HCT116 (cell line): ENCODE measurements at regions not wholly inside any gene's neighbourhood (a gene's known extent, or its start where the extent isn't known, plus 50 kb on each side); places are given as distances from the start of the nearest gene placed in this dataset.

Experiments used
- ATAC-seq: fragments of 200-7000 bp; cut with Tn5 transposase; 2 replicates; pipeline ENCODE4 v1.9.1; 2020; ENCODE audit warnings: mild to moderate bottlenecking, moderate library complexity
- BruUV-seq: library from RNA; stranded (reverse); fragments of 400-500 nt; replicated peaks from 2 replicates; lab custom pipeline; 2021; lab: Mats Ljungman, UMichigan
- CTCF ChIA-PET: fragments of 300-600 bp; sonication (Branson Sonifier 250); formaldehyde crosslinking; loops from one replicate; lab custom pipeline; 2021; ENCODE audit warnings: antibody characterized with exemption; lab: Charles Lee
- POLR2A ChIA-PET: fragments of 300-600, 350-600 bp; sonication (Branson Sonifier 250); formaldehyde crosslinking; loops from one replicate; lab custom pipeline; 2021; ENCODE audit warnings: antibody characterized with exemption; lab: Charles Lee
- RAD21 ChIA-PET, 2 experiments: fragments of 300-600 bp; sonication (Branson Sonifier 250); formaldehyde crosslinking; loops; one replicate each; lab custom pipeline; 2023; ENCODE audit warnings: low total read pairs in 2 of 2; ENCODE audit not compliant: uncharacterized antibody in 2 of 2, unreplicated experiment in 2 of 2, low non-redundant PET in 1 of 2; lab: Charles Lee
- DNase-seq: peaks from one replicate; pipeline ENCODE4 v3.0.0-alpha.2; 2010; ENCODE audit warnings: low read depth, low spot score
- H2AFZ ChIP-seq: fragments of 200-600 bp; shearing (Covaris generic), sonication (generic); 2 replicates; pipeline ENCODE4 v1.6.1; 2017; ENCODE audit warnings: low read depth, mixed run types, mixed read lengths, antibody characterized with exemption, low read length; ENCODE audit not compliant: poor library complexity, severe bottlenecking
- H3K27ac ChIP-seq: 2 replicates; pipeline ENCODE4 v1.5.1; 2012; ENCODE audit warnings: low read depth, low read length
- H3K27me3 ChIP-seq: fragments of 200-600 bp; sonication (generic); 2 replicates; pipeline ENCODE4 v1.6.1; 2016; ENCODE audit warnings: mixed run types, low read length, mixed read lengths; ENCODE audit not compliant: insufficient read depth
- H3K36me3 ChIP-seq, 2 experiments: fragments of 200-500 bp in 1 of 2; fragments of 200-600 bp in 1 of 2; sonication (Bioruptor generic) in 1 of 2; sonication (generic) in 1 of 2; 2 replicates each; pipeline versions ENCODE4 v1.5.1 to v1.6.1; 2014 to 2016; ENCODE audit warnings: low read length in 2 of 2, inconsistent platforms in 1 of 2, mixed read lengths in 1 of 2, mixed run types in 1 of 2; ENCODE audit not compliant: insufficient read depth in 2 of 2, control insufficient read depth in 1 of 2
- H3K4me1 ChIP-seq, 2 experiments: fragments of 200-600 bp in 1 of 2; sonication (generic) in 1 of 2; 2 replicates each; pipeline versions ENCODE4 v1.5.1 to v1.6.1; 2012 to 2017; ENCODE audit warnings: low read length in 2 of 2, inconsistent platforms in 1 of 2, mild to moderate bottlenecking in 1 of 2, mixed read lengths in 1 of 2, mixed run types in 1 of 2, moderate library complexity in 1 of 2; ENCODE audit not compliant: insufficient read depth in 2 of 2, control insufficient read depth in 1 of 2
- H3K4me2 ChIP-seq: fragments of 200-600 bp; sonication (generic); 2 replicates; pipeline ENCODE4 v1.6.1; 2017; ENCODE audit warnings: mixed run types, low read length, mixed read lengths
- H3K4me3 ChIP-seq, 2 experiments: fragments of 200-600 bp in 1 of 2; sonication (generic) in 1 of 2; replicated peaks in 1 of 2; 2 replicates each; pipeline ENCODE4 v1.5.1; 2011 to 2016; ENCODE audit warnings: low read length in 2 of 2, control low read depth in 1 of 2, low read depth in 1 of 2, mild to moderate bottlenecking in 1 of 2, mixed read lengths in 1 of 2, mixed run types in 1 of 2
- H3K79me2 ChIP-seq: fragments of 200-600 bp; sonication (generic); 2 replicates; pipeline ENCODE4 v1.6.1; 2017; ENCODE audit warnings: mild to moderate bottlenecking, mixed run types, low read length, moderate library complexity, mixed read lengths; ENCODE audit not compliant: insufficient read depth
- H3K9ac ChIP-seq: fragments of 200-600 bp; sonication (generic); 2 replicates; pipeline ENCODE4 v1.6.1; 2016; ENCODE audit warnings: low read length, mixed read lengths
- H3K9me2 ChIP-seq: fragments of 200-600 bp; sonication (generic), shearing (Covaris generic); 2 replicates; pipeline ENCODE4 v1.6.1; 2017; ENCODE audit warnings: mixed run types, mild to moderate bottlenecking, moderate library complexity; ENCODE audit not compliant: insufficient read depth
- H3K9me3 ChIP-seq, 2 experiments: fragments of 200-500 bp in 1 of 2; fragments of 200-600 bp in 1 of 2; sonication (Bioruptor generic) in 1 of 2; sonication (generic) in 1 of 2; 2 replicates each; pipeline ENCODE4 v1.6.1; 2014 to 2017; ENCODE audit warnings: low read length in 2 of 2, mixed read lengths in 2 of 2, inconsistent platforms in 1 of 2, low read depth in 1 of 2, mild to moderate bottlenecking in 1 of 2, mixed run types in 1 of 2, moderate library complexity in 1 of 2; ENCODE audit not compliant: control insufficient read depth in 1 of 2, insufficient read depth in 1 of 2
- H4K20me1 ChIP-seq: fragments of 200-600 bp; sonication (generic), shearing (Covaris generic); 2 replicates; pipeline ENCODE4 v1.6.1; 2017; ENCODE audit warnings: mixed run types, mild to moderate bottlenecking, moderate library complexity; ENCODE audit not compliant: insufficient read depth
- CBX3 ChIP-seq: IDR thresholded peaks from 2 replicates; pipeline ENCODE4 v1.6.1; 2012; ENCODE audit warnings: low read depth
- CEBPB ChIP-seq: IDR thresholded peaks from 2 replicates; pipeline ENCODE4 v1.6.1; 2012; ENCODE audit warnings: low read depth
- ELF1 ChIP-seq: IDR thresholded peaks from 2 replicates; pipeline ENCODE4 v1.6.1; 2012; ENCODE audit warnings: low read depth, borderline replicate concordance
- EZH2 ChIP-seq: fragments of 200-600 bp; sonication (generic); IDR thresholded peaks from 2 replicates; pipeline ENCODE4 v1.6.1; 2017; ENCODE audit warnings: antibody characterized with exemption, mixed run types
- EZH2phosphoT487 ChIP-seq: fragments of 200-600 bp; IDR thresholded peaks from 2 replicates; pipeline ENCODE4 v1.6.1; 2018; ENCODE audit warnings: antibody characterized with exemption, borderline replicate concordance
- FOSL1 ChIP-seq: IDR thresholded peaks from 2 replicates; pipeline ENCODE4 v1.6.1; 2012; ENCODE audit warnings: low read depth
- JUND ChIP-seq: IDR thresholded peaks from 2 replicates; pipeline ENCODE4 v1.6.1; 2012
- POLR2A ChIP-seq: IDR thresholded peaks from 2 replicates; pipeline ENCODE4 v1.7.0; 2011; ENCODE audit warnings: borderline replicate concordance; ENCODE audit not compliant: insufficient read depth, insufficient read length; ENCODE audit errors: extremely low read depth
- POLR2AphosphoS5 ChIP-seq: IDR thresholded peaks from 2 replicates; pipeline ENCODE4 v1.6.1; 2011; ENCODE audit warnings: mild to moderate bottlenecking, low read depth, low read length, moderate library complexity
- SP1 ChIP-seq: IDR thresholded peaks from 2 replicates; pipeline ENCODE4 v1.6.1; 2012; ENCODE audit warnings: low read depth
- SRF ChIP-seq: IDR thresholded peaks from 2 replicates; pipeline ENCODE4 v1.6.1; 2012; ENCODE audit warnings: low read depth
- TCF7L2 ChIP-seq: IDR thresholded peaks from 2 replicates; pipeline ENCODE4 v1.7.0; 2011; ENCODE audit warnings: borderline replicate concordance, inconsistent platforms; ENCODE audit not compliant: insufficient read depth, insufficient read length; ENCODE audit errors: extremely low read depth
- YY1 ChIP-seq: IDR thresholded peaks from 2 replicates; pipeline ENCODE4 v1.6.1; 2011; ENCODE audit warnings: low read length, low read depth, moderate library complexity, mild to moderate bottlenecking; ENCODE audit not compliant: insufficient replicate concordance; ENCODE audit errors: extremely low read depth
- ZFX ChIP-seq: fragments of 450-650 bp; IDR thresholded peaks from 2 replicates; pipeline ENCODE4 v1.6.1; 2017
- ZNF274 ChIP-seq: fragments of 200-500 bp; sonication (Bioruptor generic); IDR thresholded peaks from 2 replicates; pipeline ENCODE4 v1.6.1; 2014; ENCODE audit warnings: mild to moderate bottlenecking, low read depth, low read length, inconsistent platforms
- intact Hi-C: fragments of 100-400 bp; cut with micrococcal nuclease; formaldehyde crosslinking; loops from 2 replicates; pipeline ENCODE4 v1.10.0; 2022
- TF ChIP-seq, protein P1 (sequence below): IDR thresholded peaks from 2 replicates; pipeline ENCODE4 v1.6.1; 2012

DNA sequence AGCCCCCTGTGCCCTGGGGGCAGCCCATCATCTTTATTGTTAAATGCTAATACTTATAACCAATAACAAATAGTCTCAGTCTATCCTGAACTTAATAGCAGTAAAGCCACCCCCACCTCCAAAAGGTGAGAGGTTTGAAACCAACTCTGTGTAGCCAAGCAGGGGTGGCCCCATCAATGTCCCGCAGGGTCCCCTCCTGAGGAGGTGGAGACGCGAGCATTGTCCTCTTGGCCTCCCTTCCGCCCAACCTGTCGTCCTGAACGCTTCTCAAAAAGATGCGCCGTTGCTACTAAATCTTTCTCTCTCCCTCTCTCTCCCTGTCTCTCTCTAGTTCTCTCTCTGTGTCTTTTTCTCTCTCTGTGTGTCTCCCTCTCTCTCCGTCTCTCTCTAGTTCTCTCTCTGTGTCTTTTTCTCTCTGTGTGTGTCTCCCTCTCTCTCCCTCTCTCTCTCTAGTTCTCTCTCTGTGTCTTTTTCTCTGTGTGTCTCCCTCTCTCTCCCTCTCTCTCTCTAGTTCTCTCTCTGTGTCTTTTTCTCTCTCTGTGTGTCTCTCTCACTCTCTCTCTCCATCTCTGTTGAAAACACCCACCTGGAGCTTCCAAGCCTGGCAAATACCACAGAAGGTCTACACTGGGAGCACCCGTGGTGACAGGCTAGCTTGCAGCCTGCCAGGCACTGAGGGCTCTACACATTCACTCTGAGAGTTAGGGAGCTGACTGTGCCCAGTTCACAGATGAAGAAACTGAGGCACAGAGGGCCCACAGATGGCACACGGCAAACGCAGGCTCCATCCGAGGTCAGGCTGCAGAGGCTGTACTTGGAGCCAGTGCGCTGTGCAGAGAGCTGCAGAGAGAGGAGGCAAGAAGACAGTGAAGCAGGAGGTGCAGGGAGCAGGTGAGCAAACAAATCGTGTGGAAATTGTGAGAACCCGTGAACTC lies 185.9 kb downstream of the C16orf95 start:
- Histone ChIP-seq H4K20me1 (no peaks in the 10 kb centered on the region), H3K27me3 (no peaks in the 10 kb centered on the region), H3K36me3 (no peaks in the 10 kb centered on the region), H3K9me2 (no peaks in the 10 kb centered on the region), H3K27ac (no peak overlapping the region), H3K9ac (no peak overlapping the region), H3K9me3 (no peaks in the 10 kb centered on the region), H3K79me2 (no peaks in the 10 kb centered on the region), H3K4me2 (no peak overlapping the region)
- no TSS peak for BruUV-seq
- ATAC-seq = no peak
- intact Hi-C loops = no loop called here
- CTCF ChIA-PET = no interaction called here
- POLR2A ChIA-PET = no interaction called here
- DNase-seq = no peak
- TF ChIP-seq POLR2A = no peak
- TF ChIP-seq SP1 = no peak
- TF ChIP-seq POLR2AphosphoS5 = no peak
- TF ChIP-seq, protein P1, sequence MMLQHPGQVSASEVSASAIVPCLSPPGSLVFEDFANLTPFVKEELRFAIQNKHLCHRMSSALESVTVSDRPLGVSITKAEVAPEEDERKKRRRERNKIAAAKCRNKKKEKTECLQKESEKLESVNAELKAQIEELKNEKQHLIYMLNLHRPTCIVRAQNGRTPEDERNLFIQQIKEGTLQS = no peak
- TF ChIP-seq EZH2 = no peak
- no peak for TF ChIP-seq CEBPB
- TF ChIP-seq FOSL1 = no peak
- TF ChIP-seq ZNF274 = no peak
- no peak for TF ChIP-seq SRF
- TF ChIP-seq CBX3 = no peak
- TF ChIP-seq ZFX = no peak
- no peak for TF ChIP-seq YY1
- TF ChIP-seq EZH2phosphoT487 = no peak
- TF ChIP-seq TCF7L2 = no peak
- TF ChIP-seq ELF1 = no peak
- TF ChIP-seq JUND = no peak
- TF ChIP-seq, all 23 proteins: peak for 0
- H3K4me3 ChIP-seq = no peak overlapping the region
- no peak overlapping the region for H2AFZ ChIP-seq
- H3K4me1 ChIP-seq = peaks cover 4 to 21% of the 10 kb centered on the region in 2 experiments; a peak in 3 of 4 replicates
- RAD21 ChIA-PET = no interaction called here
